ENCODE measurements at regions not wholly inside any gene's neighbourhood (a gene's known extent, or its start where the extent isn't known, plus 50 kb on each side); places are given as distances from the start of the nearest gene placed in this dataset.

- no peak for TF ChIP-seq CTCF (IDR thresholded peaks at IDR 0.05)
- no peak for TF ChIP-seq POLR2AphosphoS5 (IDR thresholded peaks at IDR 0.05; ENCODE audit: insufficient read depth in 1 of 2, low read depth in 1 of 2)
Measured at GRCh38 chr6:9373308-9373707, 938.0 kb upstream of the SLC35B3 start.

All from vagina (tissue), 2 donors.